PC-9 (cell line): ENCODE measurements at regions not wholly inside any gene's neighbourhood (a gene's known extent, or its start where the extent isn't known, plus 50 kb on each side); places are given as distances from the start of the nearest gene placed in this dataset.

Experiments
- BruUV-seq: library from RNA; stranded (reverse); fragments of 400-500 nt; replicated peaks from 2 replicates; lab custom pipeline; 2021; lab: Mats Ljungman, UMichigan
- CTCF ChIA-PET: fragments of 300-600 bp; sonication (Branson Sonifier 250); formaldehyde crosslinking; loops from one replicate; lab custom pipeline; 2022; ENCODE audit warnings: antibody characterized with exemption; lab: Charles Lee
- POLR2A ChIA-PET: fragments of 300-600 bp; sonication (Branson Sonifier 250); formaldehyde crosslinking; loops from one replicate; lab custom pipeline; 2022; ENCODE audit warnings: antibody characterized with exemption; ENCODE audit not compliant: unreplicated experiment; lab: Charles Lee
- DNase-seq, 2 experiments: peaks; one replicate each; pipeline versions ENCODE4 v3.0.0 to v3.0.0-alpha.2; 2015 to 2022; ENCODE audit warnings: mixed read lengths in 1 of 2
- H2AFZ ChIP-seq: fragments of 200-600 bp; sonication (generic); 2 replicates; pipeline ENCODE4 v1.8.1; 2017; ENCODE audit warnings: antibody characterized with exemption
- H3F3A ChIP-seq: fragments of 200-600 bp; sonication (generic); 2 replicates; pipeline ENCODE4 v1.8.1; 2017; ENCODE audit warnings: antibody characterized with exemption, mild to moderate bottlenecking, low read depth; ENCODE audit not compliant: insufficient read depth
- H3K27ac ChIP-seq: fragments of 200-600 bp; sonication (generic); 2 replicates; pipeline ENCODE4 v1.6.1; 2016; ENCODE audit warnings: mixed run types
- H3K27me3 ChIP-seq: fragments of 200-600 bp; sonication (generic); 2 replicates; pipeline ENCODE4 v1.6.1; 2016; ENCODE audit warnings: low read depth, mixed run types; ENCODE audit not compliant: insufficient read depth
- H3K36me3 ChIP-seq: fragments of 200-600 bp; sonication (generic); 2 replicates; pipeline ENCODE4 v1.6.1; 2016; ENCODE audit warnings: low read depth, mixed run types
- H3K4me1 ChIP-seq: fragments of 200-600 bp; sonication (generic); replicated peaks from 2 replicates; pipeline ENCODE4 v1.6.1; 2016; ENCODE audit warnings: mixed run types; ENCODE audit not compliant: insufficient read depth
- H3K4me2 ChIP-seq: fragments of 200-600 bp; sonication (generic); 2 replicates; pipeline ENCODE4 v1.6.1; 2017; ENCODE audit warnings: mixed run types
- H3K4me3 ChIP-seq: fragments of 200-600 bp; sonication (generic); 2 replicates; pipeline ENCODE4 v1.6.1; 2016; ENCODE audit warnings: mixed run types
- H3K79me2 ChIP-seq: fragments of 200-600 bp; sonication (generic); 2 replicates; pipeline ENCODE4 v1.6.1; 2017; ENCODE audit warnings: low read depth, mixed run types
- H3K9me2 ChIP-seq: fragments of 200-600 bp; sonication (generic); 2 replicates; pipeline ENCODE4 v1.8.1; 2017; ENCODE audit warnings: mild to moderate bottlenecking; ENCODE audit not compliant: insufficient read depth
- H3K9me3 ChIP-seq: fragments of 200-600 bp; sonication (generic); 2 replicates; pipeline ENCODE4 v1.8.1; 2016; ENCODE audit warnings: low read depth; ENCODE audit not compliant: insufficient read depth
- H4K20me1 ChIP-seq: fragments of 200-600 bp; sonication (generic); 2 replicates; pipeline ENCODE4 v1.8.1; 2017; ENCODE audit not compliant: insufficient read depth
- EZH2 ChIP-seq: fragments of 200-600 bp; sonication (generic); IDR thresholded peaks from 2 replicates; pipeline ENCODE4 v1.8.0; 2017; ENCODE audit warnings: antibody characterized with exemption, low read depth
- intact Hi-C: fragments of 100-400 bp; cut with micrococcal nuclease; formaldehyde crosslinking; loops from one replicate; pipeline ENCODE4 v1.10.0; 2022; ENCODE audit not compliant: unreplicated experiment
- TF ChIP-seq, protein P1 (sequence below): fragments of 200-600 bp; sonication (generic); conservative IDR thresholded peaks from 2 replicates; pipeline ENCODE4 v1.6.1; 2017; ENCODE audit warnings: mixed run types, antibody characterized with exemption, mild to moderate bottlenecking, moderate library complexity

DNA sequence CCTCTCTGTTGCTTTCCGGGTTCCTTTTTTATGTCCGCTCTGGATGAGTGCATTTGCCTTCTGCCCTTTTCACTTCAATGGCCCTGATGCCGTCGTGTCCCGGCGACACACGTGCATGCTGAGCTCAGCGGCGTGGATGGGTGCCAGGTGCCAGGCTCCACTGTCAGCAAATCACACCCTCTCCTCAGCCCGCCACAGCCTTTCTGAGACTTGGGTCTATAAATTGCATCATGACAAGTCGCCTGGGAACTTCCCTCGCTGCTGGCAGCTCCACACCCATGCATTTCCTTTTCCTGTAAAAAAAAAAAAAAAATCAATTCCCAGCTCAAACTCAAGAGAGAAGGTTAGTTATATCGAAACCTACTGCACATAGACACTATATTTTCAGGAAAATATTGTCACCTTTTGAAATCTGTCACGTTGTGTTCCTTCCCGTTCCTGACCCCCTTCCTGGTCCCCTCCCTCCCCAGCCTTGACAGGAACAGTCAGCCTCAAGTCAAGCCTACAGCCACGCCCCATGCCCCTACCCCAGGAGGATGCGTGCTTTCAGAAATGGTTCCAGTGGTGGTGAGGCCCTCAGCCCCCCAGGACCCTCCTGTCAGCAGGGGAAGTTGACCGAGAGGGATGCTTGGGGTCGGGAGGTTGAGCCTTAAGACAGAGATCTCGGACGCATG is 110.3 kb upstream of the PTCH1 start:
- Histone ChIP-seq H3K4me2 (no peak overlapping the region), H3K9me3 (no peaks in the 10 kb centered on the region; the same call in 1 of the 2 replicates), H3K4me3 (no peak overlapping the region), H3F3A (no peaks in the 10 kb centered on the region), H4K20me1 (no peaks in the 10 kb centered on the region), H3K27ac (no peak overlapping the region), H3K36me3 (no peaks in the 10 kb centered on the region), H3K27me3 (peaks cover 85% of the 10 kb centered on the region), H3K79me2 (no peaks in the 10 kb centered on the region), H3K4me1 (no peaks in the 10 kb centered on the region), H3K9me2 (no peaks in the 10 kb centered on the region), H2AFZ (no peak overlapping the region)
- intact Hi-C loops: no loop called here
- ChIA-PET POLR2A (interaction anchor here (0.6 kb wide), 1 partner anchor 14 kb away, joined by 6 read pairs; no protein-coding TSS in a partner anchor), CTCF (no interaction called here)
- TF ChIP-seq, protein P1, sequence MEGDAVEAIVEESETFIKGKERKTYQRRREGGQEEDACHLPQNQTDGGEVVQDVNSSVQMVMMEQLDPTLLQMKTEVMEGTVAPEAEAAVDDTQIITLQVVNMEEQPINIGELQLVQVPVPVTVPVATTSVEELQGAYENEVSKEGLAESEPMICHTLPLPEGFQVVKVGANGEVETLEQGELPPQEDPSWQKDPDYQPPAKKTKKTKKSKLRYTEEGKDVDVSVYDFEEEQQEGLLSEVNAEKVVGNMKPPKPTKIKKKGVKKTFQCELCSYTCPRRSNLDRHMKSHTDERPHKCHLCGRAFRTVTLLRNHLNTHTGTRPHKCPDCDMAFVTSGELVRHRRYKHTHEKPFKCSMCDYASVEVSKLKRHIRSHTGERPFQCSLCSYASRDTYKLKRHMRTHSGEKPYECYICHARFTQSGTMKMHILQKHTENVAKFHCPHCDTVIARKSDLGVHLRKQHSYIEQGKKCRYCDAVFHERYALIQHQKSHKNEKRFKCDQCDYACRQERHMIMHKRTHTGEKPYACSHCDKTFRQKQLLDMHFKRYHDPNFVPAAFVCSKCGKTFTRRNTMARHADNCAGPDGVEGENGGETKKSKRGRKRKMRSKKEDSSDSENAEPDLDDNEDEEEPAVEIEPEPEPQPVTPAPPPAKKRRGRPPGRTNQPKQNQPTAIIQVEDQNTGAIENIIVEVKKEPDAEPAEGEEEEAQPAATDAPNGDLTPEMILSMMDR: no peak
- no peak for TF ChIP-seq EZH2
- no TSS peak for BruUV-seq
- no peak for DNase-seq

DNA sequence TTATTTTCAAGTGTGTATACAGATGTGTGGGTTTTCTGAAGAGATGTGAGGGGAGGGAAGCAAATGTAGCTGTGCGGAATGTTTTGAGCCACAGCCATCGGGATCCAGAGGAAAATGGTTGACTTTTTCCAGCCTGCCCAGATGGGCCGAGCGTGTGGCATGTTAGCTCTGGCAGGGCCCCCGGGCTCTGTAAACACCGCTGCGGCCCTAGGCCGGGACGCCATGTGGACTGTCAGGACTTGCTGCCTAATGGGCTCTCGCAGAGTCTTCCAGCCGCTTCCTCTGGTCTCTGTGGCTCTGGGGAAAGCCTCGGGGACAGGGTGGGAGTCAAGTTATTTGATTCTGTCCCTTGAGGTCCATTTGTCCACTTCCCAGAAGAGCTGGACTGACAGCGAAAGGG is 109.6 kb upstream of the PTCH1 start:
- no peaks in the 10 kb centered on the region for H3K9me2 ChIP-seq
- H3K9me3 ChIP-seq: no peaks in the 10 kb centered on the region; the same call in 1 of the 2 replicates
- H3F3A ChIP-seq: no peaks in the 10 kb centered on the region
- BruUV-seq: no TSS peak
- intact Hi-C loops: no loop called here
- no peak for DNase-seq
- H3K36me3 ChIP-seq: no peaks in the 10 kb centered on the region
- CTCF ChIA-PET: no interaction called here
- H3K4me2 ChIP-seq: no peak overlapping the region
- POLR2A ChIA-PET: no interaction called here
- H2AFZ ChIP-seq: no peak overlapping the region
- no peak overlapping the region for H3K27ac ChIP-seq
- H3K27me3 ChIP-seq: peaks cover 83% of the 10 kb centered on the region
- no peaks in the 10 kb centered on the region for H3K4me1 ChIP-seq
- no peaks in the 10 kb centered on the region for H4K20me1 ChIP-seq
- no peak for TF ChIP-seq EZH2
- TF ChIP-seq, protein P1: no peak
- no peak overlapping the region for H3K4me3 ChIP-seq
- no peaks in the 10 kb centered on the region for H3K79me2 ChIP-seq

DNA sequence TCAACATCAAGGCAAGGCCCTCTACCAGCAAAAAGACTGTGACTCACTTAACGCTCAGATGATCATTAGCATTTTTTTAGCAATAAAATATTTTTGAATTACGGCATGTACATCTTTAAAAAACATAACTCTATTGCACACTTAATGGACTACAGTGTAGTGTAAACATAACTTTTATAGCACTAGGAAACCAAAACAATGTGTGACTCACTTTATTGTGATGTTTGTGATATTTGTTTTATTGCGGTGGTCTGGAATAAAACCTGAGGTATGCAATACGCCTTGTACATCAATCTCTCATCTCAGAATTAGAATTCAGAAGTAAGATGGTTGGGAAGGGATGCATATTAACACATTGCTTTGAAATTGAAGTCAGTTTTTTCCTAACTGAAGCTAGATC is 106.9 kb upstream of the PTCH1 start:
- POLR2A ChIA-PET: no interaction called here
- CTCF ChIA-PET: no interaction called here

More for the DNA sequence above, 106.9 kb upstream of the PTCH1 start:
- H3K4me1 ChIP-seq: no peaks in the 10 kb centered on the region
- BruUV-seq: no TSS peak
- no peaks in the 10 kb centered on the region; the same call in 1 of the 2 replicates for H3K9me3 ChIP-seq
- intact Hi-C loops: no loop called here
- peaks cover 83% of the 10 kb centered on the region for H3K27me3 ChIP-seq
- DNase-seq: no peak
- no peaks in the 10 kb centered on the region for H3K9me2 ChIP-seq
- H2AFZ ChIP-seq: no peak overlapping the region
- no peak overlapping the region for H3K4me3 ChIP-seq
- H3K4me2 ChIP-seq: no peak overlapping the region
- no peaks in the 10 kb centered on the region for H3K79me2 ChIP-seq
- no peaks in the 10 kb centered on the region for H4K20me1 ChIP-seq
- no peak for TF ChIP-seq EZH2
- TF ChIP-seq, protein P1: no peak
- no peaks in the 10 kb centered on the region for H3K36me3 ChIP-seq
- no peak overlapping the region for H3K27ac ChIP-seq
- no peaks in the 10 kb centered on the region for H3F3A ChIP-seq
